Muscle of arm (tissue), 1 donor: ENCODE measurements at regions not wholly inside any gene's neighbourhood (a gene's known extent, or its start where the extent isn't known, plus 50 kb on each side); places are given as distances from the start of the nearest gene placed in this dataset.

Experiments
- DNase-seq: peaks from one replicate; pipeline ENCODE4 v3.0.0-alpha.2; 2013

DNA sequence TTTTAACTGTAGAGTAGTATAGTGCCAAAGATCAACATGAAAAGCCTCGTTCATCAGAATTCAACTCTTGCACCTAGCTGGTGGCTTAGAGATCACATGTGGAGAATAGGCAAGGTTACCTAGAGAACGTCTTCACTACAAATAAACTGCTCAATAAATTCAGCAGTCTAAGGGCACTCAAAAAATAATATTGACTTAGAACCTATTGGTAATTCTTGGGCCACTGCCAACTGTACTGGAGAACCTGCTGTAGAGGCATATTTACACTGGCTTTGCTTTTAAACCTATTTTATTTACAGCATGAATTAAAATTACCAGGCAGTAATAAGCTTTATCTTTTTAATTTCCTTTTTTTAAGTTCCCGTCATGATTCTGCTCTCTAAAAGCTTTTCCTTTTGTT lies 343.7 kb downstream of the PDHA2 start:
- DNase-seq: no peak

DNA sequence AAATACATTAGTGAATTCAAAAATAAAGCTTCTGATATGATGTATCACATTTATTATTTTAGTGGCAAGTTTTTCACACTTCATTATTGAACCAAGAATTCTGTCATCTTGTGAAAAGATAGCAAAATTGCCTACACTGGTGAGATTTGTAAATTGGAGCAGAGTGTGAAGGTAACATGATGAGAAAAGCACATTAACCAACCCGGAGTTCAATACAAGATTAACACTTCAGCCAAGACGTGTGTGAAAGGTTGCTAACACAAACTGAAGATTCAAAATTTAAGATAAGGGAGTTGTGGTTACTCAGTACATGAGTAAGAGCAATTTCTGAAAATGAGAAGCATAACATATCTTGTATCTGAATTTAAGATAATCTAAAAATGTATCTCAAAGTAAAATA lies 346.7 kb downstream of the PDHA2 start:
- DNase-seq: no peak

DNA sequence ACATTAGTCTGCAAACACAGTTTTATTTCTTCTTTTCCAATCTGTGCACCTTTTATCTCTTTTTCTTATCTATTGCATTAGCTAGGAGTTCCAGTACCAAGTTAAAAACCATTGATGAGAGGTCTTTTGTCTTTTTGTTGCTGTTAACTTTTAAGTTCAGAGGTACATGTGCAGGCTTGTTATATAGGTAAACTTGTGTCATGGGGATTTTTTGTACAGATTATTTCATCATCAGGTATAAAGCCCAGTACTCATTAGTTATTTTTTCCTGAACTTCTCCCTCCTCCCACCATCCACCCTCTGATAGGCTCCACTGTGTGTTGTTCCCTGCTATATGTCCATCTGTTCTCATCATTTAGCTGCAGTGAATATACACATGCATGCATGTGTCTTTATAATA lies 349.9 kb downstream of the PDHA2 start:
- no peak for DNase-seq

DNA sequence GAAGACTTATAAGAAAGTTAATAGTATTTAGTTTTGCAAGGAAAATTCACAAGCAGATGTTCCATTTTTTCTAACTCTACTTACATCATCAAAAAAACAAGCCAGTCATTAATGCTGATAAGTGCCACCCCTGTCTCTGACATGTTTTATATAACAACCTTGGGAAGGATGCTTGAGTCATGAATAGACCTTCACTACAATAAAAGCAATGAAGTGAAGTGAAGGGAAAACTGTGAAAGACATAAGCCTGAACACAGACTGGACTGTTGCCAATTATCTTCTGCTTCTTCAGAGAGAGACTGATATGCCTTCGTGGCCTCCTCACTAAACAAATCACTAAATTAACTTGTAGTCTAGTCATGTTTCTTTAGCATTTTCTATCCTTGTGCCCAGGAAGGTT lies 353.2 kb downstream of the PDHA2 start:
- no peak for DNase-seq

DNA sequence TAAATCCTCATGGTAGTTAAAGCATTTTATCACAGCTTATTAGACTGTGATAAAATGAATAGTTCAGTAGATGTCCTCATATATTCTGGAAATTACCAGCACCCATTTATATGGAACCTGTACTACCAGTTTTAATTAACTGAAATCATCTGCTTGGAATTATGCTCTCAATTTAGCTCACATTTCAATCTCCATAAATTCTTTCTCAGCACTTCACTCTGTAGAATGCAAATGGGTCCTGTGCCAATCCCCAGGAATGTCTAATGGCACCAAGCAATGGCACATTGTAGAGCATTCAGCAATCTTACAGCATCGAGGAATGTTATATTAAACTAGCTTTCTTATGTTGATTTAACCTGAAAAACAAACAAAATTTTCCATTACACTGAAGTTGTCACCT lies 355.1 kb downstream of the PDHA2 start:
- no peak for DNase-seq

DNA sequence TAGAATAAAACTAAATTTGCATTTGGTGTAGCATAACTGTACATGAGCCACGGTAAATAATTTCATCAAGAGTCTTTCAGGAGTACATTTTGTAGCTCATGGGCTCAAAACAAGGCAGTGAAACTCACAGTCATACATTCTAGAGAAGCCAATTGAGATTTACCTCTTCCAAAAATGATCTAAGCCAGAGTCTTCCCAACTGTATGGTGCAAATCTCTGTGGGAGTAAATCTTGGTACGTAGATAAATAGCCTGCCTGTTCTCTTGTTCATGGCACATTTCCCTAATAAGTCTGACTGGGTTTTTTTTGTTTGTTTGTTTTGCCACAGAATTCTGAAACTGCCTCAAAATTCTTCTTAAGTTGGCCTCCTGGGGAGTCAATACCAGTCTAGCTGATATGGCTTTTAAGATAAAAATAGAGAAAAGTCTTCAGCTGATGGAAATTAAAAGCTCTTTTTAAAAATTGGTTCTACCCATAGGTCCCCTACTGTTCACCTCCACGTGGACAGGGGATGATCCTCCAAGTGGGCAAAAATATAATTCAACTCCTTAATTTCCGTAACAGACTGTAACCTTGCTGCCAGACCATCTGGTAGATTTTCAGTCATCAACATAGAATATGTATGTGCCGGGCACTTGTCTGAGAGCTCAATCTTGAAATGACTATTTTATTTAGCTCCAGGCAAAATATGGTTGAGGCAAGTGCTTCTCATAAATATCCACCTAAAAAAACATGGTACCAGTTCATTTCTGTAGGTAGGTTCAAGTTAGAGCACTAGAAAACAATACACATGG lies 365.4 kb downstream of the PDHA2 start:
- DNase-seq: no peak

DNA sequence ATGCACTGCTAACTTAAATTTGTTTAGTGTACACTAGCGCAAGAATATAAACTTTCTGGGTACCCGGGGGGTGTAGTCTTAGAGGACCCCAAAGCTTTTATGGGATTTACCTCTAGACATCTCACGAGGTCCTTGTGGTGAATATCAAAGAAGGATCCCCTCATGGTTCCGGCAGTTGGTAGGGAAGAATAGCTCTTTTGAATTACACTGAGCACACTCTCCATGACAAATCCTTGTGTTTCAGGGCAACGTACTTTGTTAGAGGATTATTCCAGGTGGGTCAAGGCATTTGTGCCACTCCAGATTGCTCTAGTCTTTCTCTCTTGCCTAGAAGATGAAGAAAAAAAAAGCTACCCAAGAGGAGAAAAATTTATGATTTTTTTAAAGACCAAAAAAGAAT lies 387.6 kb downstream of the PDHA2 start:
- no peak for DNase-seq

DNA sequence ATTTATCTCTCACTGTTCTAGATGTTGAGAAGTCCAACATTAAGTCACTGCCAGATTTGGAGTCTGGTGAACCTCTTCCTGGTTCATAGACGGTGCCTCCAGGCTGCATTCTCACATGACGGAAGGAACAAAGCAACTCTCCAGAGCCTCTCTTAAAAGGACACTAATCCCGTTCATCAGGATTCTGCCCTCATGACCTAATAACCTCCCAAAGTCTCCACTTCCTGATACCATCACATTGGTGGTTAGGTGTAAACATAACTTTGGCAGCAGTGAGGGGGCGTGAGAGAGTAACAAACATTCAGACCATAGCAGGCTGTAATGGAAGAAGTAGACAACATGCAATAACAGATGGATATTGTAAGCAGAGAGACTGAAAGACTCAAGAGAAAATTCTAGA lies 388.6 kb downstream of the PDHA2 start:
- DNase-seq: no peak

DNA sequence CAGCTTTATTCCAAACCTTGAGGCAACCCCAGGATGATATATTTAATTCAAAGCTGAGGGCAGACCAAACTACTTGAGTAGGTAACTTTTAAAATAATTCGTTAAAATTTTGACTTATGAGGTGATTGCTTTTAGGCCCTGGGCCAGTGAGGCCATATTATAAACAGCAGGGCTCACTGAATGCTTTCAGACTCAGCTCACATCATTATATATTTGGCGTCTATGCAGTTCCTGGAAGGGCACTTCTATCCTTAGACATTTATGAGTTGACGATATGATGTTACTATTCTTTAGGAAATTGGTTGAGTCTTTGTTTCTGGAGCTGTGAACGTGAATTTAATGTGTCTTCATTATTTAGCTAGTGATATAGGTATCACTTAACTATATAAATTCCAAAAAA lies 400.1 kb downstream of the PDHA2 start:
- no peak for DNase-seq

DNA sequence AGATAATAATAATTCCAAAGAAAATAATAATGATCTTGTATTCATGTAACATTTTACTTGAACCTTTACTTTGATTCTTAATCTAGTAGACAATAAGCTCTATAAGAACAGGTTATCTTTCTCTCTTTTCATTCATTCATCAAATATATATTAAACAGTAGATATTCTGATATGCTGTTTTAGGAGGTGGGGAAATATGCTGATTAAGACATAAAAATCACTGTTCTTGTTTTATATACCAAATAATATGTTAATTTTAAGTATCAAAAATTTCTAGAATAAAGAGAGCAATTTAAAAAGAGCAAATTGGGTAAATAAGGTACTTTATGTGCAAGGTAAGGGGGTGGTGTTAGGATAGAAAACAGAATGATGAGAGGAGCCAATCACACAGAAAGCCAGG lies 401.9 kb downstream of the PDHA2 start:
- no peak for DNase-seq

DNA sequence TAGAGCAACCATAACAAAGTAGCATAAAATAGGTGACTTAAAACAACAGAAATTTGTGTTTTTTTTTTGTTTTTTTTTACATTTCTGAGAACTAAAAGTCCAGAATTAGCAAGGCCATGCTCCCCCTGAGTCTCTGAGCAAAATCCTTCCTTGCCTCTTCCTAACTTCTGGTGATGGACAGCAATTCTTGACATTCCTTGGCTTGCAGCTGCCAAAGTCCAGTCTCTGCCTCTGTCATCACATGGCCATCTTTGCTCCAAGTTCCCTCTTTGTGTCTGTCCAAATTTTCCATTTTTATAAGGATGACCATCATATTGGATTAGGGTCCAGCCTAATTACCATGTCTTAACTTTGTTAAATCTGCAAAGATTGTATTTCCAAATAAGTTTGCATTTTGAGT lies 407.2 kb downstream of the PDHA2 start:
- no peak for DNase-seq

DNA sequence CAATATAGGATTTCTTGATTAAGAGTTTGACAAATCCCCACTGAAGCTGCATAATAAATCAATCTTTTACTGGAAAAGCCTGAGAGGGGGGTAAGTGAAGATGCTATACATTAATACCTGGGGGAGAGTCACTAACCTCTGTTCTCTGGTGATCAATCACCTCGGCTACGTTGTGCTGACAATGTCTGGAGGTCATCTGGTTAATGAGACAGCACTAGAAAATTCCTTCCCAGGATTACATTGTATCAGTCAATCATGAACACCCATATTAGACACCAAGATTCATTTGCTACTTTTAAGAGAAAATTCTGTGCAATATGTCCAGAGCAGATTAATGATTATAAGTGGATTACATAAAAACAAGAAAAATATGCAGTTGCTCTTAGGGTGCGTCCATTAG lies 408.3 kb downstream of the PDHA2 start:
- DNase-seq: no peak

DNA sequence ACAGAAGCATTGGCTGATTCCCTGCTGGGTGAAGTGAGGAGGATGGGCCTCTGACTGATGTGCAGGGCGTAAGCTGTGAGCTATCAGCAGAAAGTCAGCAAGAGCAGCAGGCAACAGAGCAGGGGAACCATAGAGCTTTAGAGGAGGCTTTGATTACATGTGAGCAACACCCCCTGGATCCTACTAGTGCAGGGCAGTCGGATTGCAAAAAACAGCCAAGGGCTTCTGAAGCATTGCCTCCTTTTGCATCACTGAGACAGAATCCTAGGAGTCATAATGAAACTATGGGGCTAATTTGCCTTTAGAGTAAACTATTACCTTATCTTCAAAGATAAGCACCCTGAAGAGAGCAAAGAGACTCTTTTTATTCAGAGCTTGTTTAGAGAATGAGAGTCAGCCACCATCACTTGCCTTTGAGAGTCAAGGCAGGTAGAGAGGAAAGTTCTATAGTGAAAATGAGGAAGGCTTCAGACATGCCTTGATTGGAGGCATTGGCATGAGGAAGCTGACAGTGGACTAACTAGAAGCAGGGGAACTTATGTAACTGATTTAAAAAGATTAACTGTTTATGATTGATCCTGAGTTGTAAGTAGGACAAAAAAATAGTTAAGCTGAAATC lies 420.3 kb downstream of the PDHA2 start:
- DNase-seq: no peak

DNA sequence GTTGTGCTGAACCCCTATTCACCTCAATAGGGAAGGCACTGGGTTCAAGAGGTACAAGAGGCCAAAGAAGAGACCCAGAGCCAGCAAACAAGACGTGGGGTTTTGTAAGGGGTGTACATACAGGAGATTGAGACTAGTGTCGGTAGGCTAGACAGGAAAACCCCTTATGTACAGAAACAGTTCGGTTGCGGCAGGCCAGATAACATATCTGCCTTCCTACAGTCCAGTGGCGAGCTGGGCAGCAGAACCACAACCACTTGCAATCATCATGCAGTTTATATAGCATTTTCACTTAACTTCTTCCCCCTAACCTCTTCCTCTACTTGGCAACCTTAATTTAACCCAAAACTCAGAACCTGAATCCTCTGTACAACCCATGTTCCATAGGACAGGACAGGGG lies 422.2 kb downstream of the PDHA2 start:
- no peak for DNase-seq

DNA sequence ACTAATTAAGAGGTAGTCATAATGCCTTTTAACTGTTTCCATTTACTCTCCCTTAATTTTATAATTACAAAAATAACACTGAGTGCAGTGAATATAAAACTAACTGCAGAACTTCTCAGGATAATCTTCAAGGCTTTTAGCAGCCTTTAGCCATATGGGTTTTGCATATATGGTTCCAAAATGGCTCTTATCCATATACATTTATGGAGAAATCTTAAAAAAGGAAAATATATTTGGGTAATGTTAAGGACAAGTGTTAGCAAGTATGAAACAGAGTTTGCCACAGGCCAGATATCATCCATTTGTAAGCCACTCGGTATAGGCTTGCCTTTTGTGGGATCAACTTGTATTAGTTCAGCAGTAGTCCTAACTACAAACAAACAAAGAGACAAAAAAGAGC lies 423.4 kb downstream of the PDHA2 start:
- no peak for DNase-seq

DNA sequence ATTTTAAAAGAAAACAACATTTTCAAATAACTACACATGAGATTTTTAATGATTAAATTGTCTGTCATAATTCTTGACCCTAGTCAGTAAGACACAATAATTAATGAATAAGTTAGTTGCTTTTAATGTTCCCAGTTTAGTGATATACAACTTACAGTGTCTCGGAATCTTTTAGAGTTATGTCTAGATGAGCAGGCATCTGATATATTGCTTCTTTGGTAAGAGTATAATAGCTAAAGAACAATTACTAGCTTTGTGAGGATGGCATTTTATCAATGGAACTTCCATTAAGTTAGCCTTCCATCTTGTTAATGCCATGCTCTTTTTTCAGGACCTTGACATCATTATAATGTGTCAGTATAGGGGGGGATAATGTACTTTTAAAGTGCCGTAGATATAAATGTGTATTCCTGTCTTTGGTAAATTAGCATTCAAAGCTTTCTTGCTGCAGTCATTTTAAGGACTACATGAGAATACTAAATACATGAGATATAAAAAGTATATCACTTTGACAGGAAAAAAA lies 425.1 kb downstream of the PDHA2 start:
- DNase-seq: no peak

DNA sequence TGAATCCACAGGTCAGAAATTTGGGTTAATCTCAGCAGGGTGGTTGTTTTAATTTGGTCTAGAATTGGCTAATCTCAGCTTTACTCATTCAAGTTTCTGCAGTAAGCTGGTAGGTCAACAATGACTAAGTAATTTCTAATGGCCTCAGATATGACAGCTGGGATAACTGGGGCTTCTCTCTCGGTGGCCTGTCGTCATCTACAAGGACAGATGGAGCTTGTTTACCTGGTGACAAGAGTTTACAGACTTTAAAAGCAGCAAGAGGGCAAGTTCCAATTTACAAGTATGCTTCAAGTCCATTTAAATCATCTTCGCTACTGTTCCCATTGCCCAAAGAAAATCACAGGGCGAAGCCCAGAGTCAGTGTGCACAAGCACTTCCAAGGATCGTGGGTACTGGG lies 453.9 kb downstream of the PDHA2 start:
- DNase-seq: no peak

DNA sequence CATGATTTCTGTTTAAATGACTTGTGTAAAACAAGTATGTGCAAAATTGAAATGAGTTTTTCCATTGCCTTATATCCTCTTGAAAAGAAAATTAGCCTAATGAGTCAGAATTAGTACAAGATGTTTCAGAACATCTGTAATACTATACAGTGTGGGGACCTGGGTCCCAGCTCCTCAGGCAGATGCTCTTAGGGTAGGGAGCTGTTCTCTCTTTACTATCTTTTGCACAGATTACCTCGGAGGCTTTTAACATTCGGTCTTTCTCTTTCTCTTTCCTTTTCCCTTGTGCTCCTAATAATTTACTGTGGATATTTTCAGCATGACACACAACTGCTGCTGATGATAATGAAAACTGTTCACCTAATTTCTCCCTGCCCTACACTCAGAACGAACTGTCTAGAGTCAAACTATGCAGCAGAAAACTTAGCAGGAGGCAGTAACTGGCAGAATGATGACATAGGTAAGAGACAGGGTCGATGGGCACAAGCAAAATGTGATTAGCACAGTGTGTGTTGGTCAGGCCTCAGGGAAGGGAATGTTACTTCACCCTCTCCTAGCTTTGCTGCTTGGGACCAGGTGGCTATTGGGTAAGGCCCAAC lies 455.3 kb downstream of the PDHA2 start:
- no peak for DNase-seq

DNA sequence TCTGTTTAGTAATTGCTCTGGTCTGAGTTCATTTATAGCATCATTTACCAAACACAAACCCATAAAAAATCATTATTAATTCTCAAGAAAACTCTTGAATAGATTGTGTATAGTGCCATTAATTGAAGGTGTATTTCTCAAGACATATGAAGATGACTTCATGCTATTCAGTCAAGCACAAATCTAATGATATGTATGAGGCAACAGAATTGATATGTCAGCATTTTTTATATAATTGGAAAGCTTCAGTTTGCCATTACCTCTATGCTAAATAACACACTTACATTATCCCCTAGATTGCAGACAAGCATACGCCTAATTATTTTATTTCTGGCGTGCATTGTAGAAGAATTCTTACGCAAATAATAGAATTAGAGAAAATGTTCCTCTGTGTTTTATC lies 461.8 kb downstream of the PDHA2 start:
- DNase-seq: no peak

DNA sequence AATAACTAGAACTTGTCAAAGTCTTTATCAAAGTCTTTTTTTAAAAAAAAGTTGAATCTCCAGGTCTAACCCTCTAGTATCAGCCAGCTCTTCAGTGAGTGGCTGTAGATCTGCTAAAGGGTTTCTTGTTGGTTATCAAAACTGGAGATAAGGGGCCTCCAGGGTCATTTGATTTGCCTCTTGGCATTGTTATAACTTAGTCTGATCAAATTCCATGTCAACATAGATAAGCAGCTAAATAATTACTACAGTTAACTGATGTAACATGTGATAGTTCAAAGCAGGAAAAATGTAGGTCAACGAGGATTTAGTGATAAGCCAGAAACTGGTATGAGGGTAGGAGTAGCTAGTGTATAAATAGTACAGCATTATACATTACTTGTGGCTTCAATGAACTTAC lies 465.1 kb downstream of the PDHA2 start:
- no peak for DNase-seq

DNA sequence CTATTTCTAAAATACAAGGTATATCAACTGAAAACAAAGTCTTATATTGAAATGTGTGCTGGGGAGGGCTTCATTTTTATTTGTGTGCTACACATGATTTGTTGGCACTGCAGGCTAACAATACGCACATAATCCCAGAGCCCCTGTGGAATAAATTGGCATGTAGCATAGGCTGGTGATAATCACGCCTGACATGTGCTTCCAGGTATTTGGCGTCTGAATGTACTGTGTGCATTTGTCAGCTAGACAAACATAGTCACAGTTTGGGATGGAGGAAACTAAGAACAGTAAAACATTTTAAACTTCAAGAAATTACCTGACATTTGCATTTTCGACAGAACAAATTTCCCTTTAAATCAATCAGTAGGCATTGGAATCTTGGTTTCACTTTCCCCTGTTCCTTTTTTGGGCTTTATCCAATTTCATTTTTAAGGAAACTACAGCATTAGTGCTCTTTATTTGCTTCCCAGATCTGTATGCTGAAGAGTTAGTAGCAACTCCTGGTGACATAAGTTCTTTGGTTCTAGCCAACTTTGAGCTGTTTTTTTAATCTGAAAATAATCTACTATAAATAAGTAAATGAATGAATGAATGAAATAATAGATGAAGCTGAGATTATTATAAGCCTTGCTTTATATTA lies 472.3 kb downstream of the PDHA2 start:
- peak; percentile 7 for DNase-seq

DNA sequence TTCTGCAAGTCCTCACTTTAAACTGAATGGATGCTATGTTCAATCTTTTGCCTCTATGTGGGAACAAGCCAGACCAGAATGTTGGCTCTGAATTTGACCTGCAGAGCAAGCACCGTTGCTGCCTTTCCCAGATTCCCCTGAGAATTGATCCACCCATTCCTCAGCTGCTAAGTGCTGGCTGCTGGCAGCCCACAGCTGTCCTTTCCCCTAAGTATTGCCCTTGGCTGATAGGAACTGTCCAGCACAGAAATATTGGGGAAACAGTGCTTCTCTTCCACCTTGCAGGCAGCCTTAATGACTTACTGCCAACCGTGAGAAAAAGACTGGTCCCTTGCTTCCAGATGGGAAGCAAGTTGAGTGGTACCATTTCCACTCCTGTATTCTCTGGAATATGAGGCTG lies 475.9 kb downstream of the PDHA2 start:
- DNase-seq: no peak

DNA sequence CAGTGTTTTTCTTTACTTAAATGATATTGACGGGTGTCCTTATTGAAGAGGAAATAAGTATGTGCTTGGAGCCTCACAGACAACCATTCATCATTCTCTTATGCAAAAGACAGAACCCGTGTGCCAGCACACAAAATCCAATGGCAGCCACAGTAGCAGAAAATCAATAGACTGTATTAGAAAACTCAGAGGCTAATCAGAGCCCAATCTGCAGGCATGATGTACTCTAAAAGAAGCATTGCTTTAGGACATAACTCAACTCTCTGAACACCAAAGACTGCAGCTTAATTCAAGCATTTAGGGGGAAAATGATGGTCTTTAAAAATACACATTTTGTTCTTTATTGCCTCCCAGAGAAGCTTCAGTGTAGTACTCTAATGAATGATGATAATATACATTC lies 476.9 kb downstream of the PDHA2 start:
- DNase-seq: no peak
